ENCODE measurements at regions not wholly inside any gene's neighbourhood (a gene's known extent, or its start where the extent isn't known, plus 50 kb on each side); places are given as distances from the start of the nearest gene placed in this dataset.

DNA sequence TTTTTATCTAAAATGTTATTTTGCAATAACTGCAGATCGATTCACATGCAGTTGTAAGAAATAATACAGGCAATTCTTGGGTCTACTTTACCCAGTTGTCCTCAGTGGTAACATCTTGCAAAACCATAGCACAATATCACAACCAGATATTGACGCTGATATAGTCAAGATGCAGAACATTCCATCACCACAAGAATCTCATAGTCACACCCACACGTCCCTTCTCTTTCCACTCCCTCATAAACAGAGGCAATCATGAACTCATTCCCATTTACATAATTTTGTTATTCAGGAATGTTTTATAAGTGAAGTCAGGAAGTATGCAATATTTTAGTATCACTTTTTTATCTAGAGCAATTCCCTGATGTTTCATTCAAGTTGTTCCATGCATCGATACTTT is 797.5 kb upstream of the RAB6C start:
- TF ChIP-seq CTCF (IDR thresholded peaks at IDR 0.05; ENCODE audit: low read depth, low read length): no peak
- no peak for TF ChIP-seq EZH2phosphoT487 (IDR thresholded peaks at IDR 0.05; ENCODE audit: low read depth)
